HUES48 (cell line): ENCODE measurements at regions not wholly inside any gene's neighbourhood (a gene's known extent, or its start where the extent isn't known, plus 50 kb on each side); places are given as distances from the start of the nearest gene placed in this dataset.

ENCODE experiments used
- H3K27ac ChIP-seq: one replicate; pipeline ENCODE4 v1.7.0; 2013; ENCODE audit warnings: low read depth, low read length, inconsistent platforms
- H3K27me3 ChIP-seq: 2 replicates; pipeline ENCODE4 v1.6.1; 2013; ENCODE audit warnings: mild to moderate bottlenecking, low read length; ENCODE audit not compliant: control insufficient read depth, insufficient read depth
- H3K36me3 ChIP-seq: 2 replicates; pipeline ENCODE4 v1.6.1; 2013; ENCODE audit warnings: low read length; ENCODE audit not compliant: control insufficient read depth, insufficient read depth
- H3K4me1 ChIP-seq: 2 replicates; pipeline ENCODE4 v1.6.1; 2013; ENCODE audit warnings: mild to moderate bottlenecking, low read length; ENCODE audit not compliant: control insufficient read depth, insufficient read depth
- H3K4me3 ChIP-seq: 2 replicates; pipeline ENCODE4 v1.5.1; 2013; ENCODE audit warnings: mild to moderate bottlenecking, low read depth, low read length
- H3K9ac ChIP-seq: 2 replicates; pipeline ENCODE4 v1.6.1; 2013; ENCODE audit warnings: mild to moderate bottlenecking, low read depth, low read length, moderate library complexity
- H3K9me3 ChIP-seq: 2 replicates; pipeline ENCODE4 v1.6.1; 2013; ENCODE audit warnings: low read length; ENCODE audit not compliant: control insufficient read depth, insufficient read depth

- Histone ChIP-seq H3K4me1 (peaks cover 11% of the 10 kb centered on the region), H3K27me3 (no peaks in the 10 kb centered on the region)
Measured at GRCh38 chr5:68542207-68542606, 326.7 kb downstream of the PIK3R1 start.

GRCh38 chr5:68543212-68543611 is 327.7 kb downstream of the PIK3R1 start:
- H3K4me1 ChIP-seq: peaks cover 11% of the 10 kb centered on the region
- H3K4me3 ChIP-seq: no peak overlapping the region
- H3K27ac ChIP-seq: no peak overlapping the region
- H3K36me3 ChIP-seq: no peaks in the 10 kb centered on the region
- no peaks in the 10 kb centered on the region for H3K27me3 ChIP-seq
- no peaks in the 10 kb centered on the region for H3K9me3 ChIP-seq
- H3K9ac ChIP-seq: no peak overlapping the region

More at GRCh38 chr5:68542207-68542606, 326.7 kb downstream of the PIK3R1 start:
- Histone ChIP-seq H3K9ac (no peak overlapping the region), H3K4me3 (no peak overlapping the region), H3K36me3 (no peaks in the 10 kb centered on the region), H3K27ac (no peak overlapping the region), H3K9me3 (no peaks in the 10 kb centered on the region)

- Histone ChIP-seq H3K9ac (no peak overlapping the region), H3K27ac (no peak overlapping the region), H3K4me1 (peaks cover 11% of the 10 kb centered on the region), H3K27me3 (no peaks in the 10 kb centered on the region), H3K9me3 (no peaks in the 10 kb centered on the region), H3K4me3 (no peak overlapping the region), H3K36me3 (no peaks in the 10 kb centered on the region)
Measured at GRCh38 chr5:68544091-68544647, 328.6 kb downstream of the PIK3R1 start.

GRCh38 chr5:68544648-68545552 is 329.3 kb downstream of the PIK3R1 start:
- Histone ChIP-seq H3K27me3 (no peaks in the 10 kb centered on the region), H3K4me3 (no peak overlapping the region), H3K9ac (no peak overlapping the region), H3K9me3 (no peaks in the 10 kb centered on the region), H3K36me3 (no peaks in the 10 kb centered on the region), H3K27ac (no peak overlapping the region), H3K4me1 (peaks cover 11% of the 10 kb centered on the region)

DNA sequence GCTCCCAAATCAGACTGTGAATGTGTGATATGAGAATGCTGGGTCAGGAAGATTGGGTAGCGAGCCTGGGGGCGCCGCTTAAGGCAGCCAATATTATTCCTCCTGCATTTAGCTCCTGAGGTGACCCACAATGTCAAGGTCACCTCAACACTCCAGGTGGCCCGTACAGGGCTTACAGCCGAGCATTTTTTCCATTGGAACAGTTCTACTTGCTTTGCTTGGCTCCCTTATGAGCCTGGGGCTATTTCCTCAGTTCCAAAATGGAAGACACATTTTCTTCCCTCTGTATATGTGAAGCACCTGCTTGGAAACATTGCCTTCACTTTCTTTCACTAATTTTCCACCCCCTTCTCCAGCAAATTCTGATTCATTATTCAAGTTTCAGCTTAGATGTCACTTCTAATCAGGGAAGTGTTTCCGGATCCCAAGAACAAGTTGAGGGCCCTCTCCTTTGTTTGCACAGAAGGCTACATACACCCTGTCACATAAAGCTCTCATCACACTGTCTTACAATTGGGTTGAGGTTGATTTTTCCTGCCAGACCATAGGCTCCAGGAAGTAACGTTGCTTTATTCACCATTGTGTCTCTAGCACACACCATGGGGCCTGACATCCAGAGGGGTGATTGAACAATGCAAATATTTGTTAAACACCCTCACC is 330.2 kb downstream of the PIK3R1 start:
- no peak overlapping the region for H3K9ac ChIP-seq
- peaks cover 3% of the 10 kb centered on the region for H3K4me1 ChIP-seq
- no peaks in the 10 kb centered on the region for H3K9me3 ChIP-seq
- no peak overlapping the region for H3K4me3 ChIP-seq
- H3K27me3 ChIP-seq: no peaks in the 10 kb centered on the region
- no peak overlapping the region for H3K27ac ChIP-seq
- no peaks in the 10 kb centered on the region for H3K36me3 ChIP-seq

DNA sequence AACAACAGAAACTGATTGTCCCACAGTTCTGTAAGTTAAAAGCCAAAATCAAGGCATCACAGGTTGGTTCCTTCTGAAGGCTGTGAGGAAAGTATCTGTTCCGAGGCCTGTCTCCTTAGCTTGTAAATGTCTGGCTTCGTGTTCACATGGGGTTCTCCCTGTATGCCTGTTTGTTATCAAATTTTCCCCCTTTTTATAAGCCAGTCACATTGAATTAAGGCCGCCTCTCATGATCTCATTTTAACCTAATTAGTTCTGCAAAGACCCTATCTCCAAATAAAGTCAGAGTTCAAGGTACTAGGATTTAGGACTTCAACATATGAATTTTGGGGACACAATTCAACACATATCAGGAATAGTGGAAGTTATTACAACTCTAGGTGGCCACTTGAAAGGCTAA is 331.5 kb downstream of the PIK3R1 start:
- Histone ChIP-seq H3K9me3 (no peaks in the 10 kb centered on the region), H3K9ac (no peak overlapping the region), H3K27me3 (no peaks in the 10 kb centered on the region), H3K4me1 (no peaks in the 10 kb centered on the region), H3K27ac (no peak overlapping the region), H3K4me3 (no peak overlapping the region), H3K36me3 (no peaks in the 10 kb centered on the region)

DNA sequence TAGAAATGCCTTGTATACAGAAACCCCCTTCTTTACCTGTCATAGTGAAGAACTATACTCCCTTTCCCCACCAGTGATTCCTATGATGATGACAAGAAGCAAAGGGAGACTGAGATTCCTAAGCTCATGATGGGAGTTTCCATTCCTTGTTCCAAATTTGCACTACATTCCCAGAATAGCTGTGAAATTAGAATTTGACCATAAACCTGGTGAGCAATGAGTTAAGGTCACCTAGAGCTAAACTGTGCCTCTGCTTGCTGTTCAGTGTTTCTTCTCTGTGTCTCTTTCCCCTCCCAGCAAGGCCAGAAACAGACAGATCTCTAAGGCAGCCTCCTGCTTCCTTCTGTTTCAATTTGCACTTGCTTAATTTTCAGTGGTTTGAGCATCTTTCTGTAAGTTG is 332.1 kb downstream of the PIK3R1 start:
- no peak overlapping the region for H3K27ac ChIP-seq
- H3K4me1 ChIP-seq: no peaks in the 10 kb centered on the region
- no peaks in the 10 kb centered on the region for H3K36me3 ChIP-seq
- no peak overlapping the region for H3K4me3 ChIP-seq
- no peaks in the 10 kb centered on the region for H3K27me3 ChIP-seq
- no peak overlapping the region for H3K9ac ChIP-seq
- no peaks in the 10 kb centered on the region for H3K9me3 ChIP-seq

DNA sequence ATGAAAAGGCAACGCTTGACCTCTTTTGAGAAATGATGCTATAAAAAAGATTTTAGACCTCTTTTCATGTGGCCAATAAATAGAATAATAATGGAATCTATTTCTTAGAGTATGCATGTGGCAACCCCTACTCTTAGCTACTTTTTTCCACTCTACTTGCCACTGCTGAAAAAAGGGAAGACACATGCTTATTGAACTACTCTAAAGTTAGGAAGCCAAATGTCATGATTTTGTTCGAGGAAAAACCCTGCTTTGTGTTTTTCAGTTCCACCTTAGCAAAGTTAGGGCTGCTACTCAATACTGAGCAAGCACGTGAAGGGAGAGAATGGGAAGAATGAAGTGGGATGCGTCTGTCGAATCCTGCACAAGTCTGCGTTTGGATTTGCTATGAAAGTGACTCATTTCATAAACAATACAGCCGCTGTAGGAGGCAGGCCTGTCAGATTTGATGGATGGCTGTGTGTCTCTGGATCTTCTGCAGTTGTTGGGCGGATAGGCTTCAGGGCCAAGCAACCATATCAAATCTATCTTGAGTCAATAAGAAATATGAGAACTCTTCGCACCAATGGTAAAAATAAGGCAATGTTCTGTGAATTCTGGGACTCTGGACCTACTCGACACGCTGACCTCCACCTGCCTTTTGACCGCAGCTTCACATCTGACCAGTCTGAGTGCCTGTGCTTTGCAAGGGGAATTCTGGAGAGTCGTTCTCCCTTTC is 333.6 kb downstream of the PIK3R1 start:
- H3K9me3 ChIP-seq: no peaks in the 10 kb centered on the region
- no peak overlapping the region for H3K9ac ChIP-seq
- H3K4me1 ChIP-seq: no peaks in the 10 kb centered on the region
- no peaks in the 10 kb centered on the region for H3K36me3 ChIP-seq
- H3K27me3 ChIP-seq: no peaks in the 10 kb centered on the region
- no peak overlapping the region for H3K4me3 ChIP-seq
- H3K27ac ChIP-seq: no peak overlapping the region

GRCh38 chr5:68550015-68550414 is 334.5 kb downstream of the PIK3R1 start:
- Histone ChIP-seq H3K4me3 (no peak overlapping the region), H3K9ac (no peak overlapping the region), H3K9me3 (no peaks in the 10 kb centered on the region), H3K27ac (no peak overlapping the region), H3K4me1 (no peaks in the 10 kb centered on the region), H3K36me3 (no peaks in the 10 kb centered on the region), H3K27me3 (no peaks in the 10 kb centered on the region)

DNA sequence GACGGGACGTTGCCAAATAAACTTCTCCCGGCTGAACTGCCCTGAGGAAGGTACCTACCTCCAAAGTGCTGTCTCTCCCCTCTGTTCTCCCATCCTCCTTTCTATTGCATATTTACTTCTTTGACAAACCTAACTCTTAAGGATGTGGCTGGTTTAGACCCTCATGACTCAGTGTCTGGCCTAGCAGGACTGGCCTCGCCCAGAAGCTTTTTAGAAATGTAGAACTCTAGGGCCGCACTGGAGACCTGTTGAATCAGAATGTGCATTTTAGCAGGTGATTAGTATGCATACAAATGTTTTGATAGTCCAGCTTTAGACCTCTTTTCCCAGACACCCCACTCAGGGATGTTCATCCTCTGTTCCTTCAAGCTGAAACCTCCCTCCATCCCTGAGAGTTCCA is 335.9 kb downstream of the PIK3R1 start:
- Histone ChIP-seq H3K9ac (no peak overlapping the region), H3K36me3 (no peaks in the 10 kb centered on the region), H3K27me3 (no peaks in the 10 kb centered on the region), H3K4me1 (no peaks in the 10 kb centered on the region), H3K9me3 (no peaks in the 10 kb centered on the region), H3K4me3 (no peak overlapping the region), H3K27ac (no peak overlapping the region)
